ENCODE measurements at regions not wholly inside any gene's neighbourhood (a gene's known extent, or its start where the extent isn't known, plus 50 kb on each side); places are given as distances from the start of the nearest gene placed in this dataset.
"Not testable (repeated sequence)": the region's sequence is repeated elsewhere in the genome, so short reads cannot be mapped to it uniquely, and the experiment has no call there.

- TF ChIP-seq PAX5 (IDR thresholded peaks at IDR 0.05; ENCODE audit: insufficient read depth, low read length, severe bottlenecking) (no peak), TAF1 (IDR thresholded peaks at IDR 0.05; ENCODE audit: low read depth, low read length) (no peak), POLR2A (IDR thresholded peaks at IDR 0.05; ENCODE audit: low read depth, low read length) (no peak), POU2F2 (IDR thresholded peaks at IDR 0.05; ENCODE audit: low read depth, low read length) (no peak), SPI1 (IDR thresholded peaks at IDR 0.05; ENCODE audit: low read depth, low read length) (no peak), POLR2AphosphoS5 (IDR thresholded peaks at IDR 0.05; ENCODE audit: low read depth, low read length) (no peak)
- FAIRE-seq (no peak), DNase-seq (ENCODE audit: insufficient read length, low spot score) (no peak)
Observed at GRCh38 chr11:97622795-97623194, 1233.0 kb downstream of the JRKL start.

- not testable (repeated sequence) for FAIRE-seq; DNase-seq (ENCODE audit: insufficient read length, low spot score)
Observed at GRCh38 chr11:97636741-97637140, 1246.9 kb downstream of the JRKL start.

- DNase-seq (ENCODE audit: insufficient read length, low spot score) (no peak), FAIRE-seq (no peak)
- TF ChIP-seq SPI1 (IDR thresholded peaks at IDR 0.05; ENCODE audit: low read depth, low read length) (no peak), POU2F2 (IDR thresholded peaks at IDR 0.05; ENCODE audit: low read depth, low read length) (no peak), PAX5 (IDR thresholded peaks at IDR 0.05; ENCODE audit: insufficient read depth, low read length, severe bottlenecking) (no peak), TAF1 (IDR thresholded peaks at IDR 0.05; ENCODE audit: low read depth, low read length) (no peak), POLR2AphosphoS5 (IDR thresholded peaks at IDR 0.05; ENCODE audit: low read depth, low read length) (no peak), POLR2A (IDR thresholded peaks at IDR 0.05; ENCODE audit: low read depth, low read length) (no peak)
Observed at GRCh38 chr11:97637701-97638100, 1247.9 kb downstream of the JRKL start.

GRCh38 chr11:97638641-97639224 lies 1248.9 kb downstream of the JRKL start:
- FAIRE-seq (no peak), DNase-seq (ENCODE audit: insufficient read length, low spot score) (no peak)
- no peak for TF ChIP-seq POU2F2 (IDR thresholded peaks at IDR 0.05; ENCODE audit: low read depth, low read length)
- TF ChIP-seq TAF1 (IDR thresholded peaks at IDR 0.05; ENCODE audit: low read depth, low read length), result no peak
- no peak for TF ChIP-seq PAX5 (IDR thresholded peaks at IDR 0.05; ENCODE audit: insufficient read depth, low read length, severe bottlenecking)
- TF ChIP-seq POLR2AphosphoS5 (IDR thresholded peaks at IDR 0.05; ENCODE audit: low read depth, low read length), result no peak
- TF ChIP-seq SPI1 (IDR thresholded peaks at IDR 0.05; ENCODE audit: low read depth, low read length), result no peak
- no peak for TF ChIP-seq POLR2A (IDR thresholded peaks at IDR 0.05; ENCODE audit: low read depth, low read length)

- DNase-seq (ENCODE audit: insufficient read length, low spot score) (no peak), FAIRE-seq (no peak)
- TF ChIP-seq POLR2A (IDR thresholded peaks at IDR 0.05; ENCODE audit: low read depth, low read length), result no peak
- no peak for TF ChIP-seq POLR2AphosphoS5 (IDR thresholded peaks at IDR 0.05; ENCODE audit: low read depth, low read length)
- no peak for TF ChIP-seq PAX5 (IDR thresholded peaks at IDR 0.05; ENCODE audit: insufficient read depth, low read length, severe bottlenecking)
- no peak for TF ChIP-seq SPI1 (IDR thresholded peaks at IDR 0.05; ENCODE audit: low read depth, low read length)
- TF ChIP-seq POU2F2 (IDR thresholded peaks at IDR 0.05; ENCODE audit: low read depth, low read length), result no peak
- no peak for TF ChIP-seq TAF1 (IDR thresholded peaks at IDR 0.05; ENCODE audit: low read depth, low read length)
Observed at GRCh38 chr11:97641988-97642387, 1252.2 kb downstream of the JRKL start.

- FAIRE-seq, result no peak
- DNase-seq (ENCODE audit: insufficient read length, low spot score), result no peak
- TF ChIP-seq POLR2AphosphoS5 (IDR thresholded peaks at IDR 0.05; ENCODE audit: low read depth, low read length), result no peak
- TF ChIP-seq POLR2A (IDR thresholded peaks at IDR 0.05; ENCODE audit: low read depth, low read length), result no peak
- TF ChIP-seq SPI1 (IDR thresholded peaks at IDR 0.05; ENCODE audit: low read depth, low read length), result no peak
- no peak for TF ChIP-seq POU2F2 (IDR thresholded peaks at IDR 0.05; ENCODE audit: low read depth, low read length)
- TF ChIP-seq PAX5 (IDR thresholded peaks at IDR 0.05; ENCODE audit: insufficient read depth, low read length, severe bottlenecking), result no peak
- no peak for TF ChIP-seq TAF1 (IDR thresholded peaks at IDR 0.05; ENCODE audit: low read depth, low read length)
Observed at GRCh38 chr11:97645736-97646135, 1255.9 kb downstream of the JRKL start.

- DNase-seq (ENCODE audit: insufficient read length, low spot score), result no peak
- FAIRE-seq, result no peak
- TF ChIP-seq SPI1 (IDR thresholded peaks at IDR 0.05; ENCODE audit: low read depth, low read length) (no peak), POU2F2 (IDR thresholded peaks at IDR 0.05; ENCODE audit: low read depth, low read length) (no peak), POLR2A (IDR thresholded peaks at IDR 0.05; ENCODE audit: low read depth, low read length) (no peak), PAX5 (IDR thresholded peaks at IDR 0.05; ENCODE audit: insufficient read depth, low read length, severe bottlenecking) (no peak), TAF1 (IDR thresholded peaks at IDR 0.05; ENCODE audit: low read depth, low read length) (no peak), POLR2AphosphoS5 (IDR thresholded peaks at IDR 0.05; ENCODE audit: low read depth, low read length) (no peak)
Observed at GRCh38 chr11:97656356-97656755, 1266.5 kb downstream of the JRKL start.

GRCh38 chr11:97657852-97658251 lies 1268.0 kb downstream of the JRKL start:
- DNase-seq (ENCODE audit: insufficient read length, low spot score) (no peak), FAIRE-seq (no peak)
- TF ChIP-seq POLR2A (IDR thresholded peaks at IDR 0.05; ENCODE audit: low read depth, low read length) (no peak), POU2F2 (IDR thresholded peaks at IDR 0.05; ENCODE audit: low read depth, low read length) (no peak), PAX5 (IDR thresholded peaks at IDR 0.05; ENCODE audit: insufficient read depth, low read length, severe bottlenecking) (no peak), SPI1 (IDR thresholded peaks at IDR 0.05; ENCODE audit: low read depth, low read length) (no peak), TAF1 (IDR thresholded peaks at IDR 0.05; ENCODE audit: low read depth, low read length) (no peak), POLR2AphosphoS5 (IDR thresholded peaks at IDR 0.05; ENCODE audit: low read depth, low read length) (no peak)

- DNase-seq (ENCODE audit: insufficient read length, low spot score), result no peak
- no peak for FAIRE-seq
- no peak for TF ChIP-seq PAX5 (IDR thresholded peaks at IDR 0.05; ENCODE audit: insufficient read depth, low read length, severe bottlenecking)
- no peak for TF ChIP-seq POLR2AphosphoS5 (IDR thresholded peaks at IDR 0.05; ENCODE audit: low read depth, low read length)
Observed at GRCh38 chr11:97667057-97667456, 1277.2 kb downstream of the JRKL start.

GRCh38 chr11:97683733-97684132 lies 1293.9 kb downstream of the JRKL start:
- no peak for FAIRE-seq

More at GRCh38 chr11:97683733-97684132, 1293.9 kb downstream of the JRKL start:
- DNase-seq (ENCODE audit: insufficient read length, low spot score), result no peak
- TF ChIP-seq POU2F2 (IDR thresholded peaks at IDR 0.05; ENCODE audit: low read depth, low read length) (no peak), SPI1 (IDR thresholded peaks at IDR 0.05; ENCODE audit: low read depth, low read length) (no peak), POLR2A (IDR thresholded peaks at IDR 0.05; ENCODE audit: low read depth, low read length) (no peak), PAX5 (IDR thresholded peaks at IDR 0.05; ENCODE audit: insufficient read depth, low read length, severe bottlenecking) (no peak), TAF1 (IDR thresholded peaks at IDR 0.05; ENCODE audit: low read depth, low read length) (no peak), POLR2AphosphoS5 (IDR thresholded peaks at IDR 0.05; ENCODE audit: low read depth, low read length) (no peak)

Measured in GM12891 (cell line).